Stimulated activated CD4-positive, alpha-beta T cell treated with anti-CD3 and anti-CD28 coated beads, TNF-alpha, amount 100 ng/mL, for 48 hours (primary cell): ENCODE measurements at regions not wholly inside any gene's neighbourhood (a gene's known extent, or its start where the extent isn't known, plus 50 kb on each side); places are given as distances from the start of the nearest gene placed in this dataset.
"Not testable (repeated sequence)": the region's sequence is repeated elsewhere in the genome, so short reads cannot be mapped to it uniquely, and the experiment has no call there.

Experiments
- DNase-seq, 3 donors: peaks; one replicate each; pipeline ENCODE4 v3.0.0-alpha.2; 2020; ENCODE audit warnings: low read depth in 3 of 3

DNA sequence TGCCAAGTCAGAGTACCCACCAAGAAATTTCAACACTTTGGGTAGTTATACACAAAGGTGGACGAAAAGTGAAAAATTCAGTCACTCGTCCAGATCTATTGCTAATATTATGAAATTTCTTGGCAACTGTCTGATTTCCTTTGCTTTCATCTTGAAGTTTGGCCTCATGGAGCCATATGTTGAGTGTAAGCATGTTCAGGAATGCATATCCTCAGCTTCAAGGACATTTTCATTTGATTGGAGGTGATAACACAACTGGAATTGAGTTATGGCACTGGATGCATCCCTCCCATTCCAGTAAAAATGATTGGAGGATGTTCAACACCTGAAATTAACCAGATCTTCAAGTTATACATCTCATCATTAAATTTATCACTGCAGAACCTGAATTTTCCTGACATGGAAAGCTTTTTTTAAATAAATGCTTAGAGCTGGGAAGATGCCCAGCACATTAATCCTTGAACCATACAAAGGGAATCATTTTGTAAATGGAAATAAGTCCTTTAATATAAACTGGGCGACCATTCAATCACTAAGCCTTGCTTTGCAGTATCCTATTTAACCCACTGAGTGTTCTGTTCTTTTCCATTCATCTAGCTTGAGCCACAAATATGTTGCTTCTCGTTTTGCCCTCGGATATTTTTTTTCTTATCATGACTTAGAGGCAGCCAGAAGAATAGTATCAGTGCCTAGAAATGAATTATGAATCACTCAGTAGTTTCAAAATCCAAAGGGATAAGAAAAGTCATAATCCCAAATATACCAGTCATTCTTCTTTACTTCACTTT lies 273.7 kb upstream of the PIK3R1 start:
- no peak for DNase-seq

DNA sequence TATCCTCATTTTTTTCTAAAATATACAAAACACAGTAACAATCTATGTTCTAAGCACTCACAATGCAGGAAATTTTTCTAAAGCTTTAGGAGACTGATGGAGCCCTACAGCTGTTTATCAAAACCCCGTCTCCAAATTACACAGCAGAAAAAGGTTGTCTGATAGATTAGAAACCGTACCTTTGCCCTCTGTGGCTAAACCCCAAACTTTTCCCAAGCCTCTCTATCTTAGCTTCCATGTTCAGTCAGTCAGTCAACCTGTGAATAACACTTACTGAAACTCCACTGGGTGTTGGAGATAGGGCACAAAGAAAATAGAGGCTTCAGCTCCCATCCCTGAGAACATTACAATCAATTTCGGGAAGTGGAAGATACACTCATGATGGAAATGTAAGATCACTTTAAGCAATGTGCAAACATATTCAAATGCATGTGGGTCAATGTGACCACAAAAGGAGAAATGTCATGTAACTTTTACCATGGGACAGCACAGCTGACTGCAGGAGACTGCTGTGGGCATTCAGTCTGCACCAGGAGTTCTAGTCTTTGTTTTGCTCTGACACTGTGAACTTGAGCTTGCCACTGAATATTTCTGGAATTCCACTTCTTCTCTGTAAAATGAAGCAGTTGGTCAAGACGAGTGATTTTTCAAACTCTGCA lies 279.5 kb upstream of the PIK3R1 start:
- no peak for DNase-seq

DNA sequence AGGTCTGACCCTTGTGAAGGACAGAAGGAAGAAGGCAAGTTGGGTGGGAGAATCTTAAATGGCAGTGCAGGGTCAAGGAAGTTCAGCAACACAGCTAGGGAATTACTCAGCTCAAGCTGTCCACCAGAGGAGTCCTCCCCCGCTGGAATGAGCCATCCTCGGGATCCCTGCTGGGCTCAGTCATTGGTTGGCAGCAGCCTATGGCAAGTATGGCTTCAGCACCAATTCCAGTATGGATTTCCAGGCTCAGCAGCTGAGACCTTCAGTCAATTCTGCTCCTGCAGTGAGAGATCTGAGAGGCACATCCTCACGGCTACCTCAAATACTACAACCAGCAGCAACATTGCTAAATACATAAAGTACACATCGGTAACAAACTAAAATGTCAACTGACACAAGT lies 280.6 kb upstream of the PIK3R1 start:
- DNase-seq = no peak

DNA sequence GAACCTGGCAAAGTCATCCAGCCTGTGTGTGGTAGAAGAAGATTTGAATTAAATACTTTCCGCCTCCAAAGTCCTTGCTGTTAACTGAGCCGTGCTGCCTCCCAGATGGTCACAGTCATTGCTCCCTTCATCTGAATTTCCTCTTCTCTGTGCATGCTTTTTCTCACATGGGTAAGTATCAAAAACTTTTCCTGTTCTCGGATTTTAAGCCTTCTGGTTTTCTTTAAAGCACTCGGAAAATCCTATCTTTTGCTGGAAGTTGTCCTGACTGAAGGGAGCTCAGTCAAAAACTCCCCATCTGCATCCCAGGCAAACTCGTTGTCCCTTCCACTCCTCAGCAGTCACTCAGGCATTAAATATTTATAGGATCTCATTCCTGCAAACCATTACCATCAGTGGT lies 290.0 kb upstream of the PIK3R1 start:
- DNase-seq = no peak

DNA sequence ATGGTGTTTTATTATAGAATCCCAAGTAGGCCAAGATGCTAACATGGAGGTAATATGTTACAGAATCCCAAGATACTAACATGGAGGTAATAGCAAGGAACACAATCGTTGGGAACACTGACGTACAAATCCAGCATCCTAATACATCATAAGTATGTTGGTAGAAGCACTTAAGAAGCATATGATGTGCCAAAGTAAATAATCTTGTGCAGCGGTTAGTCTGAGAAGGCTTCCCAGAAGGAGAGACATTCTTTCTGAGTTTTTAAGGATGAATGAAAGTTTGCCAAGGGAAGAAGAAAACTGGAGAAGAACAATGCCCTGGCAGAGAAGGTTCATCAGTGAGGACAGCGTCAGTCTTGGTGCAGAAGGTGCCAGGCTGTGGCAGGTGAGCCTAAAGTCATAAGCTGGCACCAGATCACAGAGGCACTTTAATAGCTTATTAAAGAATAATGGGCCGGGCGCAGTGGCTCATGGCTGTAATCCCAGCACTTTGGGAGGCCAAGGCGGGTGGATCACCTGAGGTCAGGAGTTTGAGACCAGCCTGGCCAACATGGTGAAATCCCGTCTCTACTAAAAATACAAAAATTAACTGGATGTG lies 294.5 kb upstream of the PIK3R1 start:
- DNase-seq = no peak

DNA sequence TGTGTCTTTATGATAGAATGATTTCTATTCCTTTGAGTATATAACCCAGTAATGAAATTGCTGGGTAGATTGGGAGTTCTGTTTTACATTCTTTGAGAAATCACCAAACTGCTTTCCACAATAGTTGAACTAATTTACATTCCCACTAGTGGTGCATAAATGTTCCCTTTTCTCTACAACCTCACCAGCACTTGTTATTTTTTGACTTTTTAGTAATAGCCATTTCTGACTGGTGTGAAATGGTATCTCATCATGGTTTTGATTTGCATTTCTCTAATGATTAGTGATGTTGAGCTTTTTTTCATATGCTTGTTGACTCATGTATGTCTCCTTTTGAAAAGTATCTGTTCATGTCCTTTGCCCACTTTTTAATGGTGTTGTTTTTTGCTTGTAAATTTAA lies 296.0 kb upstream of the PIK3R1 start:
- not testable (repeated sequence) for DNase-seq

DNA sequence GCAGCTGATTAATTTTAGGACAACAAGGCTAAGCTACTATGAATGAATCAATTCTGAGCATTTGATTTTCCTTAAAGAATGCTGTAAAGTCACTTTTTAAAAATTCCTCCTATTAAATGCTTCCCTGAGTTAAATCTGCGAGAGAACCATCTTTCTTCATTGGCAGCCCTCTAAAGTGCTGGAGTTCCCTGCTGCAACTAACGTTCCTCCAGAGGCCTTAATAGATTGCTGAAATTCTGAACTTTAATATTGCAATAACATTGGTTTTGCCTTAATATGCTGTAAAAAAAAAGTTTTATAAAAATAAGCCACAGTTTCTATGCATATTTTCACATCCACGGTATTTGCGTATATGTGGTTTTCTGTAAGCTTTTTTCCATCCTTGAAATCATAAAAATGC lies 298.0 kb upstream of the PIK3R1 start:
- DNase-seq = no peak

DNA sequence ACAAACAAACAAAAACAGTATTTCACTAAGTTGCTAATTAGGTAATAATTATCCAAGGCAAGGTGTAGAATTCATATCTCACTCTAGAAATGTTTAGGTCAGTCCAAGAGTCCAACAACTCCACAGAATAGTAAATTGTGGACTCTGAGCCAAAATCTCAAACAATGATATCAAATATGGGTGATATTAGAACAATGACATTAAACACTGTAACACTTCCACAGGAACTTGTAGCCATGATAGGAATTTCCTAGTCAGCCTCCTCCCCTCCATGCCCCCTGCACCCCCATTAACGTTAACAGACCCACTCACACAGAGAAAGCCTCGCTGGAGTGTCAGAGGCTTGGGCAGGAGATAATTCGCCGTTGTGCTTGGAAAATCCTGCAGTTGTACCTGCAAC lies 305.0 kb upstream of the PIK3R1 start:
- no peak for DNase-seq

DNA sequence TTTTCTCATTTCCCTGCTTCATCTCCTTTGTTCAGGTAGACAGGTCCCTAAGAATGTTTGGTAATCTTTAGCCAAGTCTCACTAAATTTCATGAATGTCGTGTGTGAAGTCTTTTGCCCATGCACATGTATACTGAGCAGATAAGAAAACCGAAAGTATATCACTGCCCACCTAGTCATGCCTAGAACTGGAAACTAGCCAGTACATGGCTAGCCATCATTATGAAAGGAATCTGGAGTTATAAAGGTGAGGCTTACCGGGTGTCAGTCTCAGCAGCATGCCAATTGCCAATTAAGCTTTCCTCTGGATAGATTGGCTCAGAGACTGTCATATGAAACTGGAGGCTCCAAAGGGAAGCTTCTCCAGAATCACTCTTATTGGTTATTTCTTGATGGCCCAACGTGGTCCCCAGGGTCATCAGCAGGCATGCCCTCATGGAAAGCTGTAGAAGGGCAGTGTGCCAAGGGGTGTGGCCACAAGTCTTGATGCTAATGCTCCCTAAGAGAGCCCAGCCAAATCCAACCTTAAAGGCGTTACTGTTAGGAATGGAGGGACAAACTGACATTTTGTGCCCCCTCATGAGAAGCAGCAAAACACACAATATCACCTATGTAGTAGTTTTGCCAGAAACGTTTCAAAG lies 307.3 kb upstream of the PIK3R1 start:
- DNase-seq = no peak

DNA sequence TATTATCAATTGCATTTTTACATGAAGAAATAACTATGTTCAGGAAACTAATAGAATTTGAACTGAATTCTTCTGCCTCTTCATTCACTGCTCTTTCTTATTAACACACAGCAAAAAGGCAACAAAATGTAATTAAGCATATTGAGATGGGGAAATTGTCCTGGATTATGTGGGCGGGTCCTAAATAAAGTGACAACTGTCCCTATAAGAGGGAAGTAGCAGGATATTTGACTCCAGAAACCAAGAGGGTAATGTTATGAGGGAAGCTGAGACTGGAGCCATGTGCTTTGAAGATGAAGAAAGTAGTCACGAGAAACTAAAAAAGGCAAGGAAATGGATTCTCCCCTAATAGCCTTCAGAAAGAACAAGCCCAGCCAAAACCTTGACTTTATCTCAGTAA lies 311.2 kb upstream of the PIK3R1 start:
- DNase-seq = no peak

DNA sequence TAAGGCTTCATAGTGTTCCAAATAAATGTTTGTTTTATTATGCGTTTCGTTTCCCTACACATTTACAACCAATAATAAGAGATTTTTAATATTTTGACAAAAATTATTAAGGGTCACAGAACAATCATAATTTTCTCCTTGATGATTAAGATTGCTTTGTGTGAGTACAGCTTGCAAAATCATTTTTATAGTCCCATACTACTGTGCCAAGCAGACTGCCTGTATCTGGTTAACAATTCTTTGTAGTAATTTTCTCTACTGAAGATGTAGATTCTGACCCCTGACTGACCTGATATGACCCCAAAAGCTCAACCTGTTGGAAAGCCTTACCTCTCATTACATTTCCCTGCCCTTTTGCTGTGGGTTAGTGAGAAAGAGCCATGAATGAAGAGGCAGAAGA lies 311.9 kb upstream of the PIK3R1 start:
- DNase-seq = no peak

DNA sequence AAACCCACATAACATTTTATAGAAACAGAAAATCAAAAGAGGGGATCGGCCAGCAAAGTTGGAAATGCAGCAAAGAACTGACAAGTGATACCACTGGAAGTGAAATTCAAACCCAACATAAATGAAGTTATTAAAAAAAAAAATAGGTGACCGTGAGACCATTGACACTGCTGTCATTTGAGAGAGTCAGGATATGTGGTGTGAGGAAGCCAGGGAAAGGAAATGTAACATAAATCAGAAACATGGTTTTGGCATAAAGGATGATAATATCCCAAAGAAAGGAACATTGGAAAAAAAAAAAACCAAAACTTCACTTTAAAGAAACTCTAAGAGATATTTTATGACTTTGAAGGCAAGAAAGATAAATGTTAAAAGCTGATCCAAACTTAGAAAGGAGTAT lies 312.4 kb upstream of the PIK3R1 start:
- DNase-seq = no peak

DNA sequence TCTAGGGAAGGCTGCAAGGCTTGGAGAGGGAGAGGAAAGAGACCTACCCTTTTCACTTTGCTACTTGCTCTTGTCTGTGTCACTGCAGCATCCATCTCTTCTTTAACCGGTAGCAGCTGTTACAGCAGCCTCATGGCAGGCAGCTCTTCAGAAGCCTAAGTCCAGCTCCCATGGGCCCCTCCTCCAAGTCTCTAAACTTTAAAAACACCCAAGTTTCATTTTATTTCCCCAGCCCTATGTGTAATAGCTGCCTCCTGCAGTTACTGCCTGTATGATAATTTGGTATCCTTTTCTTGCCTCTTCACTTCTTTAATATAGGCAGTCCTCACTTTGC lies 313.1 kb upstream of the PIK3R1 start:
- no peak for DNase-seq

DNA sequence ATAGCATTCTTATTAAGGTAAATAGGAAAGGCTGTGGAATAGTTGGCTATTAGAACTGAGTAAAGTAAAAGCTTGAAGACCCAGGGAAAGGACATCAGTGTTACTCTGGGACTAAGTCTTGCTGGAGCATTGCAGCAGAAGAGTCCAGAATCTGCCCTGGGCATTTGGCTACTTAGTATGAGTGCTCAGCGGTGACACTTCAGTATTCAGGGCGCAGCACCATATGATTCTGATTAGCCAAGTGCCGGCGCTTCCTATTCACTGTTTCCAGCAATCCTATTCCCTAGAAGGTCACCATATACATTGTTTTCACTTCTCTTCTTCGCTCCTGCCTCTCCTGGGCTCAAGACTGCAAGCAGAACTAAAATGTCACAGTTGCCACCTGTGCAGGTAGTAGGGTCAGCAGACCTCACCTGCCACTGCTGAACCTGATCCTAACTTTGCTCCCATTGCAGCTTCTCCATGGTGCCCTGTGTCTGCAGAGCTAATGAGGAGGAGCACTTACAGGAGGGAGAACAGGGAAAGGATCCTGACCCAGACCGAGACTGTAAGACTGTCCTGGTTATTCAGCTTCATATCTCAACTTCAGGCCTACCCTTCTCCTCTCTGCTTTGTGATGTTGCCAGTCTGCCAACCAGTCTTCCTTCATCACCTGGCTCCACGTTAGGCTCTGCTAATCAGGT lies 313.6 kb upstream of the PIK3R1 start:
- DNase-seq = no peak

DNA sequence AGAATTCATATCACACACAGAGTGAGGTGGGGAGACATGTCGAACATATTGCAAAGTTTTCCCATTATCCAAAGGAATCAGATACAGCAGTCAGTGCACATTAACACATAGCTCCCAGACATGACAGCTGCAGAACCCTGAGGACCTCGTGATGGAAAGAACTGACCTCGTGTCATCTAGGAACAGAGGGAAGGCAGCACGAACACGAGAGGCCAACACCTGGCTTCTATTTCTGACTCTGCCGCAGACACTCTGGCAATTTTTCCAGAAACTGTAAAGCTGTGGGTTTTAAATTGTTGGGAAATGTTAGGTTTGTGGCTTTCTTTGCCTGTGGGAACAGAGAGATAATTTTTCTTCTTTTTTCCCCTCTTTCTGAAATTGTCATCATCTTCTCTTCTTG lies 315.0 kb upstream of the PIK3R1 start:
- DNase-seq = no peak

DNA sequence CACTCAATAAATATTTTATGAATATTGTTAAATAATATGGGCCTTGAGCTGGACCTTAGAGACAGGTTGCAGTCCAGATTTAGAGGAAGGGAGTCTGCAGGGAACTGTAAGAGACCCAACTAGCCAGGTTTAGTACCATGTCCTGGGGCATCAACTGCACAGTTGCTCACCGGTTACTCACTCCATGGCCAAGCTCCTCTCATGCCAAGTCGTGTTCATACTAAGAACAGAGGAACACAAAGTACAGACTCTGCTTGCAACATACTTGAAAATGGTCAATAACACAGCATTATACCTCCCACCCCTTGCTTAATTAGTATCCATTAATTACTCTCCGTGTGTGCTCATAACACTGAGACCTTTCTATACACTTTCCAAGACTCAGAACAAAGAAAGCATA lies 317.6 kb upstream of the PIK3R1 start:
- no peak for DNase-seq

DNA sequence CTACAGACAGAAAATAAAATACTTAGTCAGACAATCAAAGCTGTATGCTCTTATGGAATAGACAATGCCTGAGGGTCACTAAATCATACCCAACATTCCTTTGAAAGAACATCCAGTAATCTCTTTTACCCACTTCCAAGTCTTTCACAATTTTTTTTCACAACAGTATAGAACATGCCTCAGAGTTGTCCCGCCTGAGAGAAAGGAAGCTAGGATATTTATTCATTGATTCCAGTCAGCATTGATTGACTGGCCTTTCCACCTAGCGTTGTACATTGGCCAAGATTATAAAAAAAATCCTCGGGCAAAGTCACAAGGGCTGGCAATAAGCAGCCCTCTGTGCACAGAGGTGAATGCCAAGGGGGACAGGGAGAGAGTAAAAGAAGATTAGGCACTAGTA lies 318.1 kb upstream of the PIK3R1 start:
- no peak for DNase-seq

DNA sequence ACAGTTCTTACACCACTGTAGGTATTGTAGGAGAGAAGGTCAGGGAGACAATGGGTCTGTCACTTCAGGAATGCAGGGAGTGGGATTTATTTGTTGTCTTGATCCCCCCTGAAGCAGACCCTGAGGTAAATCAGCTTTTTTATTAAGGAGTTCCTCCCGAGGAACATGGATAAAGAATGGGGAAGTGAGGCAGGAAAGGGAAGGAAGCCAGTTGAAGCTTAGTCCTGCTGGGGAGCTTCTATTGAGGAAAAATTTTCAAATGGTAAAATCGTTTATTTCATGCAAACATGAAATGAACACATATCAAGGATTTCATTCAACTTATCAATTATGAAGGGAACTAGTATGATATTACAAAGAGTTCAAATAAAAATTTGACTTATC lies 318.6 kb upstream of the PIK3R1 start:
- DNase-seq = no peak

DNA sequence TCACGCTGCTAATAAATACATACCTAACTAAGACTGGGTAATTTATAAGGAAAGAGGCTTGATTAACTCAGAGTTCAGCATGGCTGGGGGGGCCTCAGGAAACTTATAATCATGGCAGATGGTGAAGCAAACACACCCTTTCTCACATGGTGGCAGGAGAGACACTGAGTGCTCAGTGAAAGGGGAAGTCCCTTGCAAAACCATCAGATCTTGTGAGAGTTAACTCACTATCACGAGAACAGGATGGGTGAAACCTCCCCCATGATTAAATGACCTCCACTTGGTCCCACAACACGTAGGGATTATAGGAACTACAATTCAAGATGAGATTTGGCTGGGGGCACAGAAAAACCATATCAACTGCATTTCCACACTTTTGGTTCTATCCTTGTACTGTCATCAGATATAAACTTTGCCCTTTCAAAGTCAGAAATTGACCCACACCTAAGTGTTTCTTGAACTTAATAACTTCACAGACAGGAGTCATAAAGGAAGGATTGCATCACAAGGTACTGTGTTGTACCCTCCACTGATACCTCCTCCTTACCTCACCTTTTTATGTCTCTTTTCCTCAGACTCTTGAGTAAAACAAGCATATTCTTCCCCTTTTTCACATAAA lies 319.1 kb upstream of the PIK3R1 start:
- DNase-seq = no peak

DNA sequence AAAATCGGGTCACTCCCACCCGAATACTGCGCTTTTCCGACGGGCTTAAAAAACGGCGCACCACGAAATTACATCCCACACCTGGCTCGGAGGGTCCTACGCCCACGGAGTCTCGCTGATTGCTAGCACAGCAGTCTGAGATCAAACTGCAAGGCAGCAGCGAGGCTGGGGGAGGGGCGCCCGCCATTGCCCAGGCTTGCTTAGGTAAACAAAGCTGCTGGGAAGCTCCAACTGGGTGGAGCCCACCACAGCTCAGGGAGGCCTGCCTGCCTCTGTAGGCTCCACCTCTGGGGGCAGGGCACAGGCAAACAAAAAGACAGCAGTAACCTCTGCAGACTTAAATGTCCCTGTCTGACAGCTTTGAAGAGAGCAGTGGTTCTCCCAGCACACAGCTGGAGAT lies 325.7 kb upstream of the PIK3R1 start:
- not testable (repeated sequence) for DNase-seq

DNA sequence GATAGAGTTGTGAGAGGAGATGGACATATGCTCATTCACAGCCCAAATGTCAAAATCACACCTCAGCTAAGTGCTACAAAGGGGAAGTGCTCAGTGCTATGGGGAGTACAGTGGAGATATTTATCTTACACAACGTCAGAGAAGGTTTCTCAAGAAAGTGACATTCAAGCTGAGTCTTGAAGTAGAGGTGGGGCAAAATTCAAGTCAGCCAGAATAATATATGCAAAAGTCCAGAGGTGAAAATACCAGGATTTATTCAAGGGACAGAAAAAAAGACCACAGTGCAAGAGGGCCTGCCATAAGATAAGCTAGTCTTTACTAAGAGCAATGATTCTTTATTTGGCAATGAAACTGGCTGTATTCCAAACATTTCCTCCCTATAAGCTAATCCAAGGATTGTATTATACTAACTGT lies 327.8 kb upstream of the PIK3R1 start:
- no peak for DNase-seq

DNA sequence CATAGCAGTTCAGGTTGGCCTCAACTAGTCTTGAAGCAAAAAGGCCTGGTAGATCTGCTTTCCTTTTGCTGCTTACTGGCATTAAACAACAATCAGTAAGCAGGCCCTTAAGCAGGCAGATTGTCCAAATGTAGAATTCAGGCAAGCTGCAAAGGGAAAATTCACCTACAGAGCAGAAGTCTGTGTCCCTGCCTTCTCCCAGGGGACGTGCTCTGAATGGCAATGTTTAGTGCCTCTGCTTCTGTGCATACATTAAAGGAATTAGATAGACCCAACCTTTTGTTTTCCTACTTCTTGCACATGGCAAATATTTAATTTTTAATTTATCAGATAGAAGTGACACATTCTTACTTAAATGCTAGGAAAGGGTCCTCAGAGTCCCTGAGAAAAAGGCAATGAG lies 328.8 kb upstream of the PIK3R1 start:
- no peak for DNase-seq
